Renal cortex interstitium (tissue), 11 donors: ENCODE measurements at regions not wholly inside any gene's neighbourhood (a gene's known extent, or its start where the extent isn't known, plus 50 kb on each side); places are given as distances from the start of the nearest gene placed in this dataset.
A peak's percentile ranks its signal among the peaks of the same experiment; 100 is the strongest.
"Not testable (repeated sequence)": the region's sequence is repeated elsewhere in the genome, so short reads cannot be mapped to it uniquely, and the experiment has no call there.

Source experiments
- DNase-seq, 11 donors: peaks; one replicate each; pipeline ENCODE4 v3.0.0-alpha.2; 2013; ENCODE audit warnings: low read depth in 9 of 11, low spot score in 4 of 11; ENCODE audit errors: extremely low read depth in 1 of 11

DNA sequence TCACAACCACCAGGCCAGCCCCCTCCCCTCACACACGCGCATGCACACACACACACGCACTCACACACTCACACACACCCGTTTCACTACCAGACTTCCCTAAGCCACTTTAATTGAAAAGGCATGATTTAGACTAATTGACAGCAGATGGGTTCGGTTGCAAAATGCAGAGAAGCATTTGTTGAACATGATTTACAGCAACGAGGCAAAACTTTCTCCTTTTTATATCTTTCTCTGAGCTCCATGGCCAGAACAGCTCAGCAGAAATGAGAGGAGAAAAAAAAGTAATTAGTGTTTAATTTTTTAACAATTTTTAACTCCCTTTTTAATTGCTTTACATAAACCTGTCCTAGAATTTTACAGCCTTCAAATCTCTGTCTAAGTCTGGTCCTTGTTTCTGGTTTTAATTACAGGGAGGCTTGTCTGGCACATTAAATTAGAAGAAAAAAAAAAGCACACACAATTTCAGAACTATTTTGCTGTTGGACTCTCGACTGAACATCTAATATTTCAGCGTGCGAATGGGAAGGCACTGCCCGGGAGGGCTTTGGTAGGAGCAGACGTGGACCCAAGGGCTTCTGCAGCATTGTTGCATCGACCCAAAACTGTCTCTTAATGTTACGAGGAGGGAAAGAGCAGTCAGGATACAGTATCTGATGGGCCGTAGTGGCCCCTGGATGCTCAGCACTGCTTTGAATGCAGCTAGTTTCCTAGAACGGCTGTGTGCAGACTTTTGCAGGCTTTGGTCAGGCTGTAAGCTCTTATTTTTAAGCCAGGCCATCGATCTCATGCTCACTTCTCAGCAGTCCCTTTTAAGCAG lies 255.9 kb downstream of the SOX9 start:
- DNase-seq = no peak

GRCh38 chr17:72378414-72379390 lies 257.9 kb downstream of the SOX9 start:
- DNase-seq = no peak

DNA sequence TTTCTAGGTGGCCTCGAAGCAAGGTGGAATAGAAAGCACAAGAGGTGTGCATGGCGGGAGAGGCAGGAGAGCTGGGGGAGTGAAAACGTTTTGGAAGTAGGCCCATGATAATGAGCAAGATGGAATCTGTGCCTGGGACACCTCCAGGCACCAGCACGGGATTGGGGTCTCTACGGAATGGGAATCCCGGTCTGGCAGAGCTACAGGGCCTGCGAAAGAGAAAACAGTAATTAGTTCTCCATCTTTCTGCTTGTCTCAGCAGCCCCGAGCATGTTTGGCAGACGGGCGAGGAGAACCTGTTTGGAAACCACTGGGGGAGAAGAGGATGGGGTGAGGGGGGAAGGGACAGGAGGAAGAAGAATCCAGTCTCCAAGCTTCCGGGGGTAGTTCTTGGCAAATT lies 258.7 kb downstream of the SOX9 start:
- no peak for DNase-seq

DNA sequence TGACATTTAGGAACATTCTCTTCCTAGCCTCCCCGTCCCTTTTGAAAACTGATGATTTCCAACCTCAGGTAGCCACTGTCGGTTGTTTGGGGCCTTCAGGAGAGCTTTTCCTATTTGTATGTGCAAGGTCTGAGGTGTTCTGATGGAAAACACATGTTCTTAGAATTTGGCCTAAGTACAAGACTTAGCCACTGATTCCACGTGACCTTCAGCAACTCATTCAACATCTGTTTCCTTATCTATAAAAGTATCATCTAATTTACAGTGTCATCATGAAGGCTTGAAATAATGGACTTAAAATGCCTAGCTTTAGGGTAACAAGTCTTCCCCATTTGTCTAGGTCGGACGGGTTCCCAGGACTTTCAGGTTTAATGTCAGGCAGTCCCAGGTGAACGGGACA lies 259.3 kb downstream of the SOX9 start:
- no peak for DNase-seq

GRCh38 chr17:72380737-72381136 lies 259.9 kb downstream of the SOX9 start:
- DNase-seq = no peak

DNA sequence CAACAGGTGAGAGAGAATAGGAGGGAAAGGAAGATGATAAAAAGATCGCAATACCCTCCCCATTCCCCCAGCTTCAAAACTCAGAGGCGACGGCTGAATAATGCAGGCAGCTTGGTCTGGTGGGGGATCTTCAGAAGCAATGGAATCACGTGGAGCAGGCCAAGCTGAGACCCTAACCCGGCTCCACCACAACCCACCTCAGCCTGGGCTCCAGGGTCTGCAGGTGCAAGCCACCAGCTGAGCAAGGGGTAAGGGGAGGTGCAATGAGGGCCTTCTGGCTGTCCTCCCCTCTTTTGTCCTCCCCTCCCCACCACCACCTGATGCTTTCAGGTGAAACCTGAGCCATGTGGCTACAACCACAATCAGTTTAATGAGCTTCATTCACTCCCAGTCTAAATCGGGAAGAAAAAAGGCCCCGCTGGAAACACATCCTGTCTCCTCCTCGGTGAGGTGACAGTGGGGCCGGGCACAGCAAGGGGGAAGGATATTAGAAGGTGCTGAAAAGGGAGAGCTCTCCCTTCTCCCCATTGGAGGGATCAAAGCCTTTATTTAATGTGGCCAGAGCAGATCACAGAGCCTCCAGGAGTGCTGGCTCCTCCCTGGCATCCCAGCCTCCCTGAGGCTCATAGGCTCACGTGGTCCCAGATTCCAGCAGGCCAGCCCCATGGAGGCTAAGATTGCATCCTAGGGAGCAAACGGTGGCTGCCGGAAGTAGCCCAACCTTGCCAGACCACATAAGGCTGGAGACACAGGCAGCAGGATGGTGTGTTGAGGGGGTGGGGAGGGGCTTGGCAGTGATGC lies 261.0 kb downstream of the SOX9 start:
- no peak for DNase-seq

- DNase-seq = peak in 2 of 11 donors; percentile 50 to 58
These were observed 262.3 kb downstream of the SOX9 start for GRCh38 chr17:72382971-72383722.

- no peak for DNase-seq
These were observed 264.7 kb downstream of the SOX9 start for GRCh38 chr17:72385475-72385874.

GRCh38 chr17:72386173-72386572 lies 265.4 kb downstream of the SOX9 start:
- not testable (repeated sequence) for DNase-seq

- no peak for DNase-seq
These were observed 265.9 kb downstream of the SOX9 start for GRCh38 chr17:72386619-72387237.

- no peak for DNase-seq
These were observed 266.7 kb downstream of the SOX9 start for GRCh38 chr17:72387487-72387886.

GRCh38 chr17:72387969-72388368 lies 267.1 kb downstream of the SOX9 start:
- DNase-seq = no peak

DNA sequence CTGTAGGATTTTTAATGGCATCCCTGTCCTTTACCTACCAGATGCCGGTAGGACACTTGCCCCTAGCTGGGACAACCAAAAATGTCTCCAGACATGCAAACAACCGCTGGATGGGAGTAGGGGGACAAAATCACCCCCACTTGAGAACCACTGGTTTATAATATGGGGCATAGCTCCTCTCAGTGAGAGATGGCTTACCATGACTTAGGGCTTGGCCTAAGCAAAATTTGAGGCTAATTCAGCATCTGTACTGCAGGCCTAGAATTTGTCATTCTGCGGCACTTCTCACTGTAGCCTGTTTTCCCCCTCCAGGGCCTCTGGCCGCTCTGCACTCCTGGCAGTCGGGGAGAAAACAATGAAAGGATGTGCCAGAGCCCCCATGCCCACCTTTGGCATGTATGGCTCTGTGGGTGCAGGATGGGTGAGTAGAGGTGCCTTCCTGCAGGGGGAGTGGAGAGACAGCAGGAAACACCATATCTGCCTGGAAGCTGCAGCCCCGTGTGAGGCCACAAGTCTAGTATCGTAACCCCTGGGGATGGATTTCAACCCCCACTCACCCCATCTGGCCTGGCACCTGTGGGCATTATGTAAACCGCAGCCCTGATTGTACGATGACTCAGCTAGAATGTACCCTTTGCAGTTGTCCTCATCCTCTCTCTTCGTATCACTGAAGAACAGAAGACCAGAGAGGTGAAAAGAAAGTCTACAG lies 268.1 kb downstream of the SOX9 start:
- DNase-seq = no peak

DNA sequence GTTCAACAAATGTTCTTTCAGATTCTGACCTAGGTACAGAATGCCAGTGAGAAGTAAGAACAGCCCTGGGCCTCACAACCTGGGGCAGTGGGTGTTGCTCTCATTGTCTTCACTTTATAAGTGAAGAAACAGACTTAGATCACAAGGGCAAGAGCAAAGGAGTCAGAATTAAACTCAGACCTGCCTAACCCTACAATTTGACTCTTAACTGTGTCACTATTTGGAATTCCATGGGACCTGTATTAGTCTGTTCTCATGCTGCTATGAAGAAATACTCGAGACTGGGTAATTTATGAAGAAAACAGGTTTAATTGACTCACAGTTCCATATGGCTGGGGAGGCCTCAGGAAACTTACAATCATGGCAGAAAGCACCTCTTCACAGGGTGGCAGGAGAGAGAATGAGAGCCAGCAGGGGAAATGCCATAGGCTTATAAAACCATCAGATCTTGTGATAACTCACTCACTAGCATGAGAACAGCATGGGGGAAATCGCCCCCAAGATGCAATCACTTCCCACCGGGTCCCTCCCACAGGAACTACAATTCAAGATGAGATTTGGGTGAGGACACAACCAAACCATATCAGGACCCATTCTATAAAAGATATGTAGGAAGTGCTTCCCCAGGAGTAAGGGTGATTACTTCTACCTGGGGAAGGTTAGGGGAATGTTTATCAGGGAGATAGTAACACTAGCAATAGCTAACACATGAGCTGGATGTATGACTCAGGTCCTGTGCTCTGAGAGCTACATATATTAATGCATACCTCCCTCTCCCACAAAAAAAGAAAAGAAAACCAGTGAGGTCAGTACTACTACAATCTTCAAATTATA lies 270.1 kb downstream of the SOX9 start:
- DNase-seq = no peak

DNA sequence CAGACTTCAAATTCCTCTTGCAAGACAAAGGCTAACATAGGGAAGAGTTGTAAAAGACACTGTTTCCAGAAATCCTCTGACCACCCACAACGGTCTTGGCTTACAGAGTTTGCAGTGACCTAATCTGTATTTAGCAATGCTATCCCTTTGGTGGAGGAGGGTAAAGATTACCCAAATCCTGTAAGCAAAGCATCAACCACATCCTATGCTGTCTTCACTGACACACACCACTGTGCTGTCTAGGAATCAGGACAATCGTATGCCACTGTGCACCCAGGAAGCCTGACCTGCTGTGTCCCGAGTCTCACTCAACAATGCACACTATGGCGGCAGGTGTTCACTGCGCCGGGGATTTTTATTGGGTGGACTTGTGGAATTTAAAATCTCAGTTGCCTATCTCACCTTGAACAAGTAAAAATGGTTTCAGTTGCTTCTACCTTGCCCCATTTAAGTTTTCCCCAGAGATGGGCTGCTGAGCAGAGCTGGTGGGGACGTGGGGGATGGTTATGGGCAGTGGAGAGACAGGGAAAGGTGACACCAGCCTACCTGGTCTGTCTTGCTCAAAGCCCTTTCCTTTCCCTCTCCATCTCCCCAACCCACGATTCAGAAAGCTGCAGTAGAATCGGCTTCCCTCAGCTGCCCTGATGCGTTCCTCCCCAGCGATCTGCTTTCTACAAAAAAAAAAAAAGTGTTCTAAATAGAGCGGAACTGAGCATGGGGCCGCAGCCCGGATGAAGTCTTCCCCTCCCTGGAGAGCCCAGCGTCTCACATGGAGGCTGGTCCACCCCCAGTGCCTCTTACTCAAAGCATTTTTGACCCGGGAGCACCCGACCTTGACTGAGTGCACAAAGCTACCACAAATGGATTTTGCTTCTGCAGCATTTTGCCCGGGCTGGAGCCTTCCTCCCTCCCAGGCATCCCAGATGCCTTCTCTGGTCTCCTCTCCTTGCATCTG lies 271.5 kb downstream of the SOX9 start:
- peak in 6 of 11 donors; percentile 49 to 83 (median 66) for DNase-seq

DNA sequence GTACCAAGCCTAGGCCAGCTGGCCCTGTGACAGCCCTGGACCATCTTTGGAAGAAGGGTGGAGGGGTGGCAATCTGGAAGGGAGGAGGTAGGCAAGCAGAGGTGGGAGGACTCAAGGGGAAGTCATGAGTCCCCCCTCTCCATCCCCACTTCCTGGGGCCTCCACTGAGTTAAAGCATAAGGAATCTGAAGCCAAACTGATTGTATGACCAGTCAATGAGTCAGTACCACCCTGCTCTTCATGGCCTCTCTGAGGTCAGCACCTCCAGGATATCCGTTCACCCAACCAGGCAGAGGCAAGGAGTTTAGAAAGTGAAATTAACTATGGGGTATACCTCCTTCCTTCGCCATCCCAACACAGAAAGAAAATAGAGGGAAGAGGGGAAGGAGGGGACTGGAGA lies 272.7 kb downstream of the SOX9 start:
- DNase-seq = no peak
